ENCODE measurements at regions not wholly inside any gene's neighbourhood (a gene's known extent, or its start where the extent isn't known, plus 50 kb on each side); places are given as distances from the start of the nearest gene placed in this dataset.

GRCh38 chr2:556485-556884, 120.7 kb downstream of the TMEM18 start:
- DNase-seq, result no peak
- intact Hi-C loops (cut with DNase I; ENCODE audit: low total_unique reads), result no loop called here
- Histone ChIP-seq H3K4me1 (peaks cover 0 to 9% (median 0%) of the 10 kb centered on the region in 6 donors), H3K36me3 (no peaks in the 10 kb centered on the region), H3K4me3 (no peak overlapping the region), H3K27me3 (replicated peaks in 1 of 7) (peaks cover 0 to 39% (median 0%) of the 10 kb centered on the region in 7 donors), H3K9me3 (no peaks in the 10 kb centered on the region), H3K27ac (no peak overlapping the region)
- 72 to 80% (median 77%) methylated on average over 11 of the region's 11 CpGs for WGBS, 5 donors
- TF ChIP-seq CTCF (IDR thresholded peaks at IDR 0.05 in 8 of 11, conservative IDR thresholded peaks at IDR 0.05 in 3 of 11) (no peak), POLR2A (IDR thresholded peaks at IDR 0.05) (no peak), POLR2AphosphoS5 (IDR thresholded peaks at IDR 0.05) (no peak)

GRCh38 chr2:555164-555922, 121.9 kb downstream of the TMEM18 start:
- WGBS, 5 donors, result 76 to 87% (median 85%) methylated on average over 12 of the region's 12 CpGs
- Histone ChIP-seq H3K27ac (no peak overlapping the region), H3K27me3 (replicated peaks in 1 of 7) (peaks cover 0 to 39% (median 0%) of the 10 kb centered on the region in 7 donors), H3K36me3 (no peaks in the 10 kb centered on the region), H3K4me3 (no peak overlapping the region), H3K4me1 (peaks cover 0 to 9% (median 0%) of the 10 kb centered on the region in 6 donors), H3K9me3 (no peaks in the 10 kb centered on the region)
- no peak for DNase-seq
- no peak for TF ChIP-seq POLR2A (IDR thresholded peaks at IDR 0.05)
- TF ChIP-seq POLR2AphosphoS5 (IDR thresholded peaks at IDR 0.05), result no peak
- TF ChIP-seq CTCF (IDR thresholded peaks at IDR 0.05 in 8 of 11, conservative IDR thresholded peaks at IDR 0.05 in 3 of 11), result no peak
- intact Hi-C loops (cut with DNase I; ENCODE audit: low total_unique reads), result no loop called here

GRCh38 chr2:554444-554843, 122.8 kb downstream of the TMEM18 start:
- intact Hi-C loops (cut with DNase I; ENCODE audit: low total_unique reads), result no loop called here

More at GRCh38 chr2:554444-554843, 122.8 kb downstream of the TMEM18 start:
- Histone ChIP-seq H3K27me3 (replicated peaks in 1 of 7) (peaks cover 0 to 39% (median 0%) of the 10 kb centered on the region in 7 donors), H3K4me1 (peaks cover 0 to 9% (median 0%) of the 10 kb centered on the region in 6 donors), H3K4me3 (no peak overlapping the region), H3K9me3 (no peaks in the 10 kb centered on the region), H3K27ac (no peak overlapping the region), H3K36me3 (no peaks in the 10 kb centered on the region)
- TF ChIP-seq CTCF (IDR thresholded peaks at IDR 0.05 in 8 of 11, conservative IDR thresholded peaks at IDR 0.05 in 3 of 11), result no peak
- TF ChIP-seq POLR2AphosphoS5 (IDR thresholded peaks at IDR 0.05), result peak in 1 of 3 donors; percentile 15
- WGBS, 5 donors, result 63 to 89% (median 84%) methylated on average over 13 of the region's 13 CpGs
- DNase-seq, result no peak

Measured in spleen (tissue), 11 donors.